OCI-M1 (cell line): ENCODE measurements at regions not wholly inside any gene's neighbourhood (a gene's known extent, or its start where the extent isn't known, plus 50 kb on each side); places are given as distances from the start of the nearest gene placed in this dataset.

Experiments
- DNase-seq: peaks from one replicate; lab custom pipeline; 2025; lab: John Stamatoyannopoulos, UW

DNA sequence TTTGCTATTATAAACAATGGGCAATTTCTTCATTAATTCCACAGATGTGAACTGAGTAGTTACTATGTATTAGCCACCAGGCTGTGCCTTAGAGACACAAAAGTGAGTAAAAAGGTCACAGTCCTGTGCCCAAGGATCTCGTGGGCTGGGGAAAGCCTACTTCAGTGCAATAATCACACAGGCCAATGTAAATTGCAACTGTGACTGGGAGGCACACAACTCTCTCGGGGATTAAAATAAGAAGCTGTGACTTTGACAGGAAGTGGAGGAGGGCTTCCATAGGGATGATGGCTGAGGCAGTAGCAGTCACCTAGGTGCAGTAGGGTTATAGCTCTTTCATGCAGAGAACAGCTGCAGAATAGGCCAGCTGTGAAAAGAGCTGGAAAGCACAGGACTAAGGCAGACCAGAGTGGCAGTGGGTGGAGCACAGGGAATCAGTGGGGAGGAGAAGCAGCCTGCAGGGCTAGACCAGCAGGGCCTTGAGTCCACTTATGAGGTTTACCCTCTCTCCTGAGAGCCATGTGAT is 121.9 kb downstream of the MAB21L3 start:
- no peak for DNase-seq

DNA sequence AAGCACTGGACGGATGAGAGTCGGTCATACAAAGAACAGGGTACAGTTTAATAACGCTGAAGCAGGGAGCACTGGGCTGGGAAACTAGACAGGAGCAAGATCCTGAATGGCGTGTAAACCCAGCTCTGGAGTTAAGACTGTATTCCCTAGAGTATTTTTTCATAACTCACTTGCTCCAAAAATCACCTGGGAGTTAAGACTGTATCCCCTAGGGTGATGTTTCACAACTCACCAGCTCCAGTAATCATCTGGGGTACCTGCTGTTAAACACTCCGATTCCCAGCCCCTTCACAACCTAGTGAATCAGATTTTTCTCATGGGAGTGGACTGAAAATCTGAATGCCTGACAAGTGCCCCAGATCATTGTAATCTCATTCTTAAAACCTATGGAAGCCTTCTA is 123.2 kb downstream of the MAB21L3 start:
- no peak for DNase-seq

GRCh38 chr1:116239916-116240315 is 128.7 kb downstream of the MAB21L3 start:
- DNase-seq = no peak

DNA sequence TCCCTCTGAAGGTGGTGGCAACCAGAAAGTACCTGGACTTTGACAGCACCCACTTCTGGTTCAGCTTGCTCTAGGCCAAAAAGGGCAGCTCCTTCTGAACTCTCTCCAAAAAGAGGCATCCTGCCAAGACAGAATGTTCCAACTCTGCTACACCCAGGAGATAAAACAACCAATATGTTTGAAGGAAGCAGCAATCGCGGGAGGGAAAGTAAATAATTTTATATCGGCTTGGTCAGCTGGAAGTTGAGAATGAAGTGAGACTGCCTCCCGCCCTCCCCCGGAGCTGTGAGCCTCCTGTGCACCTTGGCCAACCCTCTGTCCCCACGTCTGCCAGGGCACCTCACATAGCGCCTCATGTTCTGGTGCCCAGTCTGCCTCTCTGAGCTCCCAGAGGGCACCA is 130.3 kb upstream of the ATP1A1 start:
- DNase-seq = no peak

DNA sequence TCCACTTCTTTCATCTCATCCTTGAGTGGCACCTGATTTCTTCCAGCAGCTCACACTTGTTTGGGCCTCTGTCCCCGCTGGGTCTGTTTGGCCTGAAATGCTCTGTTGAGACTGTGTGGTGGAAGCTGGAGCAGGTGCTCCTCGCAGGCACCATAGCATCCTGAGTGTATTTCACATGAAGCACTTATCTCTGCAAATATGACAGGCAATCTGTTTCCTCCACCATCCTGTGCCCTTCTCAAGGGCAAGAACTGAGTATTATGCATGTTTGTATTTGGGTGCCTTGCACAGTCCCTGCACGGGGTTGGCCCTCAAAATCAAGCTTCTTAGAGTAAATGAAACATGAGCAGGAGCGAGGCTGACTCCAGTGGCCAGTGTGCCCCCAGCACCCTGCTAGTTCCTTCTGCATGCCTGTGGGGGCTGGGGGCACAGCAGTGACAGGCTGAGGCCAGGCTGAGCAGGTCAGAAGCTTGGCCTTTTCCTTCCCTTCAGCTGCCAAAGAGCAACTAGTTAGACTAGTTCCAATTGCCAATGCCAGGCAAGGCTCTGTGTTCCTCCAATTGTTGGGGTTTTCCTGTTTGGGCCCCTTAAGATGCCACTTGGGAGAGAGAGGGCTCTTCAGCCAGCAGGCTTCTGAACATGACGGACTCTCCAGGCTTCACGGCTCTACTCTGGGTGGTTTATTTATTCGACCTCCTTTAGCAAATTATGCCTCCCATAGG is 129.6 kb upstream of the ATP1A1 start:
- DNase-seq = no peak

- no peak for DNase-seq
These were observed 126.9 kb upstream of the ATP1A1 start for GRCh38 chr1:116246174-116246573.

DNA sequence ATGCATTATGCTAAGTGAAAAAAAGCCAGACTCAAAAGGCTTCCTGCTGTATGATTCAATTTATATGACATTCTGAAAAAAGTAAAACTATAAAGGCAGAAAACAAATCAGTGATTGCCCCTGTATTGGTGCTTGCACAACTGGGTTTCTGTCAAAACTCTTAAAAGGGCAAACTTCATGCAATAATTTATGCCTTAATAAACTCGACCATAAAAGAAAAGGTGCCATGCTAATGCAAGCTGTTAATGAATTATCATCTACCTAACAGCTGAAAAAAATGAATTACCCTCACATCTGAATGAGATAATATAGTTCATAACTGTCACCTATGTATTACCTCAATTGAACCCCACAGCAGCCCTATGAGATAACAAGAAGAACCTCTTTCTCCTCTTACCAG is 120.8 kb upstream of the ATP1A1 start:
- DNase-seq = no peak

GRCh38 chr1:116252785-116253184 is 120.3 kb upstream of the ATP1A1 start:
- DNase-seq = no peak

- no peak for DNase-seq
These were observed 119.3 kb upstream of the ATP1A1 start for GRCh38 chr1:116253566-116254382.

- no peak for DNase-seq
These were observed 118.3 kb upstream of the ATP1A1 start for GRCh38 chr1:116254776-116255175.

- no peak for DNase-seq
These were observed 117.4 kb upstream of the ATP1A1 start for GRCh38 chr1:116255486-116256285.

- no peak for DNase-seq
These were observed 116.8 kb upstream of the ATP1A1 start for GRCh38 chr1:116256286-116256649.

GRCh38 chr1:116256875-116257274 is 116.2 kb upstream of the ATP1A1 start:
- no peak for DNase-seq

DNA sequence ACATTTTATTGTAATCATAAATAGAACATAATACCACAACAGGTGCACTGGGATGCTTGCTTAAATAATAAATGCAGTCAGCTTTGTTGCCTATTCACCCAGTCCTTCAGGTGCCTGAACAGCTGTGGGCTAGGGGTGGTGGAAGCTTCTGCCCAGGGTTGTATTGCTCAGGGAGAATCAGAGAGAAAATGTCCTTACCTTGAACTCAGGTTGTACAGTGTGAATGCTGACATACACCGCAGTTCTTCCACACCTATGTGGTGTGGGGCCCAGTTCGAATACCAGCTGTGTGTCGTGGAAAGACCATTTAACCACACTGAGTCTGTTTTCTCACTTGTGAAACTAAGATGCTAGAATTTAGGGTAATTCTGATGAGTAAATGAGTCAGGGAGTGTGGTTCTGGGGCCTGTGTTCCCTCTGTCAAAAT is 115.7 kb upstream of the ATP1A1 start:
- DNase-seq = no peak

GRCh38 chr1:116257836-116258235 is 115.2 kb upstream of the ATP1A1 start:
- no peak for DNase-seq

GRCh38 chr1:116258668-116259419 is 114.2 kb upstream of the ATP1A1 start:
- DNase-seq = no peak

DNA sequence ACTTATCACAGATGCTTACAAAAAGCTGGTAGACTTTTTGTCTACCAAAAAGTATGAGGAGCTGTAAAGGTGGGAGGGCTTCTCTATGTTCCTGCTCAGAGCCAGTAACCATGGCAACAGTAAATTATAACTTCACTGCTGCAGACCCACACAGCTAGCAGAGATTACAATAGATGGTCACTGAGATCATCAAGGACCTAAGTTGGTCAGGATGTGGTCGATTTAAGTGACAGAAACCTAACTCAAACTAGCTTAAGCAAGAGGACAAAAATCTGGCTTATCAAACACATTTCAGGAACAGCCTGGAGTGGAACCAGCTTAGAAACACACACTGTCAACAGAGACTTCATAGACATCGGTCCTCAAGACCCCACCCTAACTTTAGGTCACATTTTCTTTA is 113.4 kb upstream of the ATP1A1 start:
- DNase-seq = peak; percentile 6

- DNase-seq = no peak
These were observed 112.9 kb upstream of the ATP1A1 start for GRCh38 chr1:116260115-116260514.

DNA sequence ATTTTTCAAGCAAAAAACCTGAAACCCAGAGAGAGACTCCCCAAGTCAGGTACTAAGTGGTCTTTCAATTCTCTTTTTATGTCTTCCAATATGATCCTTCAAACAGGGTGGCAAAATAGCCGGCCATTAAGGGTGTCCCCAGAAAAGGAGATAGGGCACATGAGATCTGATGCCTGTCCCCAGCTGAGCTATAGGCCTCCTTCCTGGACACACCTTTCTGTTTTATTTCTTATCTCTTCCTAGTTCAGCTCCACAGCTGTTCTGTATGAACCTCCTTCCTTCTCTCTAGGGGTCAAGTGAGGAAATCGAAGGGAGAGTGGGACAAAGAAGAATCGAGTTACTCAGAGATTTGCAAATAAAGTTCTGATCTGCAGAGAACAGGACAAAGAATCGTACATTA is 112.4 kb upstream of the ATP1A1 start:
- DNase-seq = no peak

- DNase-seq = no peak
These were observed 111.8 kb upstream of the ATP1A1 start for GRCh38 chr1:116261227-116261626.

- DNase-seq = no peak
These were observed 110.6 kb upstream of the ATP1A1 start for GRCh38 chr1:116262207-116262994.
